Skeletal muscle cell (primary cell): ENCODE measurements at regions not wholly inside any gene's neighbourhood (a gene's known extent, or its start where the extent isn't known, plus 50 kb on each side); places are given as distances from the start of the nearest gene placed in this dataset.

Source experiments
- DNase-seq: peaks from one replicate; pipeline ENCODE4 v3.0.0-alpha.2; 2010; ENCODE audit warnings: low read depth
- H3K4me3 ChIP-seq: 2 replicates; pipeline ENCODE4 v1.5.1; 2011; ENCODE audit warnings: low read depth, mild to moderate bottlenecking, control low read depth, low read length, moderate library complexity

DNA sequence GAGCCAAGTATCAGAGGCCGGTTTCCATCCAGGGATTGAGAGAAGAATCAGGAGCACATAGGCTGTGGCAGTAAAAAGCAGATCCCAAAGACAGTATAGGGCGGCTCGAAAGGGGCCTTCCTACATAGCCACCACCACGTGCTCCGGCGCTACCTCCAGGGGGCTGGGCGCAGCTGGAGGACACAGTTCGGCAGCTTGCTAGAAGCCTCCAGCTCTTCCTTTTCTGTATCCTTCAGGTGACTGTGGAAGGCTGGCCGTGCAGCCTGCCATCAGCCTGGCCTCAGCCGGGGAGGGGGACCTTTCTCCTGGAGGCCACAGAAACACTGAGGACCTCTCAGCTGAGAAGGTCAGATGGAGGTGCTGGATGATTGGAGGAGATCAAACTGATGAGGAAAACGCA lies 183.6 kb upstream of the GLI2 start:
- no peak overlapping the region for H3K4me3 ChIP-seq
- no peak for DNase-seq

DNA sequence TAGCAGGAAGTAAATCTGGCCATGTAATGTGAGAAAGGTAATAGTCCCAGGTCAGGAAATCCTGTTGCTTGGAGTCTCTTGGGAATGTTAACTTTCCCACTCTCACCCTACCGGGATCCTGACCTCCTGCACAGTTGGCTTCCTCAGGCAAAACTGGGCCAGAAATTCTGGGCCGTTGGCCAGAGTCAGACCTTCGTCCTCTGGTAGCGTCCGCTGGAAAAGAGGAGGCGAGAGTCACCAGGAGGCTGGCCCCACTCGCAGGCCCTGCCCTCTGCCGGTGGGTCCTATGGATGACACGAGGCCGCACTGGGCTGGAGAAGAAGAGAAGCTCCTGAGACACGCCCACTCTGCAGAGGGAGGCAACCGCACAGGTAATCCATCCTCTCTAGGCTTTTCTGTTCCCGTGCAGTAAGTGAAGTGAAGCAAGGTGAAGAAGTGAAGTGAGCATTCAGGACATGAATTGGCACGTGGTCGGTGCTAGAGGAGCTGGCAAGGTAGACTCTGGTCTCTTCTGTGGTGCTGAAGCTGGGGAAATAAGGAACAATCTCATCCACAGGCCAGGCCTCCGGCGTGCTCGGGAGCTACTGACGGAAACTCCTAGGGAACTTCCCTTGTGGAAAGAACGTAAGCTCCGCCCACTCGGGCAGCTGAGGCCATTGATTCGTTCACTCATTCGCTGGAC lies 182.7 kb upstream of the GLI2 start:
- no peak for DNase-seq
- no peak overlapping the region for H3K4me3 ChIP-seq

DNA sequence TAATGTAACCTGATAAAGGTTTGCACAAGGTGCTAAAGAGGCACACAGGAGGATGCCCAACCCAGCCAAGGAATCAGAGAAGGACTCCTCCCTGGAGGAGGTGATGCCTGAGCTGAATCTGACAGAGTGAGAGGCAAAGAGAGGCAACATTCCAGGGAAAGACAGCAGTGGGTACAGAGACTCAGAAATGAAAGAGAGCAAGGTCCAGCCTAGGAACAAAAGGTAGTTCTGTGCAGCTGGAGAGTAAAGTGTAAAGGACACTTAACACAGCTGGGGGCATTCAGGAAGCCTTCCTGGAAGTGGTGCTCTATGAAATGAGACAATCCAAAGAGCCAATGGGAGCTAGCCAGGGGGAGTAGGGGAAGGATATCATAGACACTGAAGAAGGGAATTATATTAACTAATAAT lies 181.0 kb upstream of the GLI2 start:
- no peak for DNase-seq
- H3K4me3 ChIP-seq, result no peak overlapping the region

DNA sequence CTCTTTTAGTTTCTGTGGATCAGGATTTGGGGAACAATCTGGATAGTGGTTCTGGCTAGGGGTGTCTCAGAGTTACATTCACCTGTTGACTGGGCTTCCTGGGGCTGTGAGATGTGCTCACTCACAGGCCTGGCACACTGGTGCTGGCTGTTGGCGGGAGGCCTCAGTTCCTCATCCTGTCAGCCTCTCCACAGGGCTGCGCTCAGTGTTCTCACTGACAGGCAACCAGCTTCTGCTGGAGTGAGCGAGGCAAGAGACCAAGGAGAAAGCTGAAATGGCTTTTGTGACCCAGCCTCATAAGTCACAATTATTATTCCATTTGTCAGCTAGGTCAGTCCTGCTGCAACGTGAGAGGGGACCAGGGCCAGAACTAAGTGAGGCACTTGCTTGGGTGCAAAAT lies 180.6 kb upstream of the GLI2 start:
- no peak overlapping the region for H3K4me3 ChIP-seq
- DNase-seq, result no peak

DNA sequence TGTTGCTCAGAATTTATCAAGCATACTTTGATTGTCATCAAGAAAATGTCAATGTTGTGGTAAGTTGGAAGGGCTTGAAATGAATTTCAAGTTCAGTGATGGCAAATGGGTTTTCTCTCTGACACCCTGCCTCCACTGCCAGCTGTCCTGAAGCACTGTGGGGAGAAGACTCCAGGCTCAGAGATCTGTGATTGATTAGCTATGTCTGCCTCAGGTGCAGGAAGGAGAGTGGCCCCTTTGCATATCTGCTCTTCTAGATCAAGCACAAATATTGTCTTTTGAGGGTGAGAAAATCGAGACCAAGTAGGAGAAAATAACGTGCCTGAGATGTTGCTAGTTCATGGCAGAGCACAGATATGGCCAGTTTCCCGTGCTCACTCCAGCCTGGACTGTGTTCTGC lies 178.8 kb upstream of the GLI2 start:
- no peak for DNase-seq
- H3K4me3 ChIP-seq, result no peak overlapping the region

DNA sequence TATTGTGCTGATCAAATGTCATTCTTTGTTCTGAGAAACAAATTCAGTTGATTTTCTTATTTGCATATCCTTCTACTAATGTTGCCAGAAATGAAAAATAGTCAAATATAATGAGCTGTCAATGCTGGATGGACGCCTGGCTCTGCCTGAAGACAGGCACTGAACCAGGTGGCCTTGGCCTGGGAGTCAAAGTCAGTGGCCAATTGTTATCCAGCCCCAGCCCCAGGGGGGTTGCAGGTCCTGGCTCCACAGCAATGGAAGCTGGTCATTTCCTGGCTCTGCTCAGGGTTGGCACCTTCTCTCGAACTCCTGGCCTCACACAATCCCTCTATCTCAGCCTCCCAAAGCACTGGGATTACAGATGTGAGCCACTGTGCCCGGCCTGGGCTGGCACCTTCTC lies 176.8 kb upstream of the GLI2 start:
- no peak overlapping the region for H3K4me3 ChIP-seq
- no peak for DNase-seq

DNA sequence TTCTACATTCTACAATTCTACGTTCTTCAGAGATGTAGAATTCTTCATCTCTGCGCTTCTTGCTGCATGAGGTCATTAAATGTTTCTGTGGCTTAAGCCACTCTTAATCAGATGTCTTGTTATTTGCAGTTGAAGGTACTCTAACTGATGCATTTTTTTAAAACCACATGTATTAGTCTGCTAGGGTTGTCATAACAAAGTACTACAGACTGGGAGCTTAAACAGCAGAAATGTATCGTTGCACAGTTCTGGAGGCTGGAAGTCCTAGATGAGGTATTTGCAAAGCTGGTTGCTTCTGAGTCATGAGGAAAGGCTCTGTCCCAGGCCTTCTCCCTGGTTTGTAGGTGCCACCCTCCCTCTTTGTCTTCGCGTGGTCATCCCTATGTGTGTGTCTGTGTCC lies 176.3 kb upstream of the GLI2 start:
- H3K4me3 ChIP-seq, result no peak overlapping the region
- peak; percentile 94 for DNase-seq

DNA sequence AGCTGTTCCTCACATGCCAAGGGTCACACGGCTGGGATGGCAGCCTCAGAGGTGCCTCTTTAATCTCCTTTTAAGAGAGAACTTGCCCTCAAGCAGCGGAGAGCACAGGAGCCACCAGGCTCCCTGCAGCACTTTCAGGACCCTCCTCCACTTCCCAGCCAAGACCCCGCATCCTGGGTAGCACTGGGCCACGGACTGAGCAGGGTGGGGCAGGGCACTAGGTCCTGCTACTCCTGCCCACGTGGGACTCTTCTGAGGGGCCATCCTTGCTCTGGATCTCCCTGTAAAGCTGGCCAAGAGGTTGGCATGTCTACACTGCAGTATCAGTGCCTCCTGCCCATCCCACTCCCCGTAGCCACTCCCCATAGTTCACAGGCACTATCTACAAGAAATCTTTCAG lies 175.3 kb upstream of the GLI2 start:
- no peak for DNase-seq
- no peak overlapping the region for H3K4me3 ChIP-seq

DNA sequence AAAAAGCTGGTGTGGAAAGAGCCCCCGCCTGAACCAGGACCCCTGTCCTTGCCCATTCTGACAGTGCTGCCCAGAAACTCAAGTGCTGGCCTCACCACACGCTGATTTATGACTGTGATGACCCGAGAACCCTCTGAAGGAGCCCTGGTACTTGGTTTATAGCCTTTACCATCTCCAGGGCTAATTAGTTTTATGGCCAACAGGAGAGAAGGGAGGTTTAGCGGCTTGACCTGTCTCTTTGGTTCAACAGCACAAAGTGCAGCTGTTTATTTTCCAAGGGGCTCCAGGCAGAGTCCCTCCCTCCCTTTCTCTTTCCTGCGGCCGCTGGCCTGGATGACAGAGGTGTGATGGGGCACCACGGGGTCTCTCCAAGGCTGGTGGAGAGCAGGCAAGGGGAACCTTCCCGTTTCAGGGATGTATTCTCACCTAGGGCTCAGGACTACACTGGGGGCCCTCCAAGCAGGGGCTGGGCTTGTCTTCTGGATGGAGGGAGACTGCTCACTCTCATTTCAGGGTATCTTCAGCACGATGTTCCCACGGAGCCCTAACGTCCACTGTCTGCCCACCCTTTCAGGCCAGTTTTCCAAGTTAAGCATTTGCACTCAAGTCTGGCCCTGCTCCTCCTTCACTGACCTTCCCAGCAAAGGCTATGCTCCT lies 174.2 kb upstream of the GLI2 start:
- no peak overlapping the region for H3K4me3 ChIP-seq
- no peak for DNase-seq

DNA sequence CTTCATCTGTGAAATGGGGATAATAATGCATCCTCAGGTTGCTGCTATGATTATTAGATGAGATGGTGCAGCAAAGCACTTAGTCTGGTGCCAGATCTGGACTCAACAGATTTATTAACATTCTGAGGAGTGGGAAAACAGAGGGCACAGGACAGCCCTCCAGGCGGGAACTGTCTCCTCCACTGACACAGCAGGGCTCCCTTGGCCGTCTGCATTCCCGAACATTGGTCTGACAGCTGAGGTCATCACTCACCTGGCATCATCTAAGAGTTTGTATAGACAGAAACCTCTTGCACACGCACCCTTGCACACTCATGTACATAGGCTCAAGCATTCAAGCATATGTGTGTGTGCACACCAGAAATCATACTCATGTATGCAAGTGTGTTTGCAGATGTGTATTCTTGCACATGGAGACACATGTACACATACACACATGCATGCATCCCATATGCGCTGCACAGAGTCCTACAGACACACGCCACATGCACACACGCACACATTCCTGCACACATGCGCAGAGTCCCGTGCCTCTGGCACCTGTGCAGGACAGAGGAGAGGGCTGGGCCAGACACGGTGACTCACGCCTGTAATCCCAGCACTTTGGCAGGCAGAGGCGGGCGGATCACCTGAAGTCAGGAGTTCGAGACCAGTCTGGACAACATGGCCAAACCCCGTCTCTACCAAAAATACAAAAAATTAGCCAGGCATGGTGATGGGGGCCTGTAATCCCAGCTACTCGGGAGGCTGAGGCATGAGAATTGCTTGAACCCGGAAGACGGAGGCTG lies 173.3 kb upstream of the GLI2 start:
- no peak overlapping the region for H3K4me3 ChIP-seq
- no peak for DNase-seq

DNA sequence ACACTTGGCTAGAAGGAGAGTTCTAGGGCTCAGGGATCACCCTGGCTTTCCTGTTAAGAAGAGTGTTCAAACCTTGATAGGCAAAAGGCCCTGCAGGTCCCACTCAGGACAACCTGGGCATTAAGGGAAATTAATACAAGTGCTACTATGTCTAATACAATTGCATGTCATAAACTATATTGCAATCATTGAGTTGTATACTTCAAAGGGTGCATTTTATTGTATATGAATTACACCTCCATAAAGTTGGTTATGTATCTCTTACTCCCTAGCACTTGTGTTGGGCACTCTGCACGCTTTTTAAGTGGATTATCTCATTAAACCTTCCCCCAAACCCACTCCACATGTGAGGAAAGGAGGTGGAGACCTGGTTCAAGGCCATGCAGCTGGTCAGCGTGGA lies 172.1 kb upstream of the GLI2 start:
- H3K4me3 ChIP-seq, result no peak overlapping the region
- DNase-seq, result no peak

DNA sequence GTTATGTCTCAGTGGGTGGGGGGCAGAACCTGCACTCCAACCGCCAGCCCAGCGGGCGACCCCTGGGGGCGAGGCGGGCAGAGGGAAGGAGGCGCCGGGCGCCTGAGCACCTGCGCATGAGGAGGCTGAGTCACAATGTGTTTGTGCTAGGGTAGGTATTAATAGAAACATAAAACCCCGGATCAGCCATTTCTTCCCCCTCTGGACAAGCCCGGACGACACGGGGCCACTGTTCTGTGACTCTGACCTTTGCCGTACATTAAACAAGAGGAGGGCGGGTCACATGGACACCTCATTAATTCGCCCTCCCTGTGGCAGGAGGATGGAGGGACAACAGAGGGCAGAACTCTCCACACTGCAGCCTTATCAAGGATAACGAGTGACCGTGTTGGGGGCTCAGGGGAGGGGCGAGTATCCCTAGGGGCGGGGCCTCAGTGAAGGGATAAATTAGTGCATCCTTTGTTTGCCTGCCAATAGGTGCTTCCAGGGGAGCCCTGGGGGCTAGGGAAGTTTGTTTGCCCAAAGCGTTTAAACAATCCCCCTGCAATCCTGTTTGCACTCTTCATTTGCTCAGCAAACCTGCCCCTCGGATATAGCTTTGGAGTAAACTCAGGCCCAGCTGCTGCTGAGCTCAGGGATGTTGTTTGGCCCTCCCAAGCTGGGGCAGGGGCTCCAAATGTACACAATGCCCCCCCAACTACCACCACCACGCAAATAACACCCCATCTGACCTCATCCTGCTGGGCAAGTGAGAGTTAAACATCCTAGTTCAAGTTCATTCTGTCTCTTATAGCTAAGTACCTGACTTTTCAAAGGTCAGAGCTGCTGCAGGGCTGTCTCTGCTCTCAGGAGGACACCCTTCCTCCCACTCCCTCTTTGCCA lies 171.2 kb upstream of the GLI2 start:
- no peak for DNase-seq
- no peak overlapping the region for H3K4me3 ChIP-seq

DNA sequence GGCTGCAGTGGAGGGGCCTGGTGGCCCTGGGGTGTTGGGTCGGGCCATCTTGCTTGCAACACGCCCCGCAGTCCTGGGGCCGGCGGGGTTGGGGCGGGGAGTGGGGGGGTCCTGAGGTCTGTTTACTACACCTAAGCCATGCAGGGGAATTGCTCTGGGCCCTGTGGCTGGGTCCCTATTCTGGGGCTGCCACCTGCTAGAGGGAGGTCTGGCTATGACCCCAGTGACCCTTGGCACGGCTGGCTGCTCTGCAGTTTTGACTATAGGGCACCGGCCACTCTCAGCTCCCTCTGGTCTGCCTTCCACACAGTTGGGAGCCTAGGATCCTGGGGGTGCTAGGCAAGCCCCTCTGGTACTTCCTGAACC lies 170.6 kb upstream of the GLI2 start:
- no peak for DNase-seq
- H3K4me3 ChIP-seq, result no peak overlapping the region

DNA sequence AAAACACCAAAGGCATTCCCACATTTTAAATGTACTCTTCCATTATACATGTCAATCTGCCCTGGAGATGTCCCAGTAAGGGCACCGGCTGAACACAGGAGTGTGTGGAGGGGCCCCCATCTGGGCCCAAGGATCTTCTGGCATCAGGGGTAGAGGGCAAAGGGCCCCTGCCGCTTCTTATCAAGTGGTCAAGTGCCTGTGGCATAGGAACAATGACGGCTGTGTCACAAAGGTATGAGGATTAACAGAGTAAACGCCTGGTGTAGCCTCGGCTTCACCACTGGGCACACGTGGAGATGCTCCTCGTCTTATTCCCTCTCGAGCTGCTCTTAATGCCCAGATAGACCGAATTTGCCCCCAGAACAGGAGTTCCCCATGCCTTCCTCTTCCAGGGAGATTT lies 169.7 kb upstream of the GLI2 start:
- H3K4me3 ChIP-seq, result no peak overlapping the region
- DNase-seq, result no peak

DNA sequence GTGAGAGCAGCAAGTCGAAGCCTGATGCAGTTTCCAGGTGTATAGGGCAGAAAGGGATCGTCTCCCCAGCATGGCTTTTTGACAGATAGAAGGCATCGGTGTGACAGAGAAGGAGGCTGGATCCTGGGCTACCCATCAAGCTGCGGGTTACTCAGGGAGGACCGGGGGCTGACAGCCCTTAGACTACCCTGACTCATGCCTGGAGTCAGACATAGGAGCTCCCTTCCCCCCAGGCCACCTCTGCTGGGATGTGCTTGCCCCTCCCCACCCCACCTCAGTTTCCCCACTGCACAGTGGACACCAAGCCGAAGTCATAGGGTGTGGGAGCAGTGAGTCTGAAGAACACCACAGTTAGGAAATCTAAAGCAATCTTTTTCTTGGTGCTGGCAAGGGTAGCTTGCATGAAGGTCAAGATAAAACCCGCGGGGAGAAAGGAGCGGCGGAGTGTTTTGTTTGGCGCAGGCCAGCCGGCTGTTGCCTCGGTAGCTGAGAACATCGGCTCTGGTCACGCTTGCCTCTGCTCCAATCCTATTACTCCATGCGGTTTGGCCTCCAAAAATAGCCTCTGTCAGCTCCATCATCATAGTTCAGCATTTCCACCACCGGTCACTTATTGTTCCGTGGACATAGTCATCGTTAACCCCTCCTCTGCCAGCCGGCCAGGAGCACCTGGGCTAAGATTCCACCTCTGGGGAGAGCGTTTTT lies 169.2 kb upstream of the GLI2 start:
- H3K4me3 ChIP-seq, result no peak overlapping the region
- peak; percentile 69 for DNase-seq

DNA sequence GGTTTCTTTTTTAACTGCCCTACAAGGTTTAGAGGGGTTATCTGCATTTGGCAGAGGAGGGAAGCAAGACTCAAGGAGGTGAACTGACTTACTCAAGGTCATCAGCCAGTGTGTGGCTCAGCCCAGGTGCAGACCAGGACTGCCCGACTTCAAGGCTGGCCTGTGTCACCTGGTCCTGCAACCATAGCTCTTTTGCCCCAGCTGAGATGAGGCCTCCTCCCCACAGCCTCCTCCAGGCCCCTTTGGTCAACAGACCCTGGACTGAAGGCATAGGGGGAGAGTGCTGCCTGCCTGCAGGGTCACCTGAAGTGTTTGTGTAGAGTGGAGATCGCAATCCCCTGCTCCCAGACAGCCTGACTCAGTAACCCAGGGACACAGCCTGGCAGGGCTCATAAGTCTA lies 168.5 kb upstream of the GLI2 start:
- H3K4me3 ChIP-seq, result no peak overlapping the region
- no peak for DNase-seq

DNA sequence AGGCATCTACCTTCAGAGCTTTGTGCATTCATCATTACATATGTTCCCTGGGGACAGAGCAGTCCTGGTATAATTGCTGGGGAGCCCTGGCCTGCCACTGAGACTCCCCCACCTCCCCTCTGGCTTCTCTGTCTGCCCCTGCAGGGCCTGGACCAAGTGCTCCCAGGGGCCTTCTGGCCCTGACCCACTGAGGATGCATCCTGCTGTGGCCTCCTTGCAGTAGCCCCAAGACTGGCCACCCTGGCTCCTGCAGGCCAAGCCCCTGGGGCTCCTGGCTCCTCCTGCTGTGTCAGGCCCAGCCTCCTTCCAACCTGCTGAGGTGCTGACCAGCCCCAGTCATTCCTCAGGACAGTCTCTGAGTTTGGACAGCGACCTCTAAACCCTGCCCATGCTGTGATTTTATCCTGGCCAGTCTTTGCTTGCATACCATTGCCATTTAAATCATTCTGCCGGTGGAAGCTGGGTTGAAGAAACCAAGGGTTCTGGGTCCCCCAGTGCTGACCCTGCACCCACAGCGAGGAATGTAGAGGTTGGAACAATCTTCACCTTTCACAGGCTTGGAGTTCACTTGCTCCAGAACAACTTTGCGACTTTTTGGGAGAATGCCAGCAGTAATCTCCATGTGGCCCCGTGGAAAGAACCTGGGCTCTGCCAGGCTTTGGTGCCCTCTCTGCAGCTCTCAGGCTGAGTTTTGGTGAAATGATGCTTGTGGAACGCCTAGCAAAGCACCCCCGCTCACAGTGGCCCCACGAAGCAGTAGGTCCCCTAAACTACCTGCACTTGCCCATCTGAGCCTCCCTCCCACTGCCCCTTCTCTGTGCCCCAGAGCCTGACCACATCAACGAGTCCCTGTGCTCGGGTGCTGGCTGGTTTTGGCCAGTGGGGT lies 167.3 kb upstream of the GLI2 start:
- DNase-seq, result no peak
- H3K4me3 ChIP-seq, result no peak overlapping the region

DNA sequence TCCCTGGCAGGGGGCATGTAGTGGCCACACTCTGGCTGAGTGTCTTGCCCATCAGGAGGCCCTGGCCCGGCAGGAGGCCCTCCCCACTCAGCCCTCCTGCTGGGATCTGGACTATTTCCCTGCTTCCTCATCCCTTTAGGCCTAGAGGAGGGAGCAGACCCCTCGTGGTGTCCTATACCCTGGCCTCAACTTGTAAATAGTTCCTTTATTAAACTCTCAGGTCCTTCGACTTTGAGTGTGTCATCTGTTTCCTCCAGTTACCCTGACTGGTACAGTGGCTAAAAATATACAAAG lies 166.7 kb upstream of the GLI2 start:
- H3K4me3 ChIP-seq, result no peak overlapping the region
- no peak for DNase-seq

DNA sequence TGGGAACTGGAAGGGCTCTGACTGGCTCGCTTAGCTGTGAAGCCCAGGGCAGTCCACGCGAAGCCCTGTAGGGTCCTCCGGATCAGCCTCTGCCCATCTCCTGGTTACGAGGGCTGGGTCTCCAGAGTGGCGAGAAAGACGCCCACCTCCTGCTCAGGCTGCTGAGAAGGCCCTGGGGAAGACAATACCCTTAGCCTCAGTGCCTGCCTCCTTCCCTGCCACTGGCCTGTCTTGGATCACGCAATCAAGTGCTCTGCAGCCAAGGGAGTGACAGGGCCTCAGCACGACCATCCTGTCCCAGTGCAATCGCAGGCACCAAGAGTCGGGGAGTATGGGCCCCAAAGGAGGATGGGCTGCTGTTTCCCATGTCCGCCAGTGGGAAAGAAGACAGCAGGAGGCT lies 165.7 kb upstream of the GLI2 start:
- H3K4me3 ChIP-seq, result no peak overlapping the region

More for the DNA sequence above, 165.7 kb upstream of the GLI2 start:
- DNase-seq, result no peak
